HT1080 (cell line): ENCODE measurements at regions not wholly inside any gene's neighbourhood (a gene's known extent, or its start where the extent isn't known, plus 50 kb on each side); places are given as distances from the start of the nearest gene placed in this dataset.
A peak's percentile ranks its signal among the peaks of the same experiment; 100 is the strongest.

Source experiments
- DNase-seq: peaks from one replicate; pipeline ENCODE4 v3.0.0-alpha.2; 2015; ENCODE audit warnings: low read depth

- DNase-seq, result no peak
Measured at GRCh38 chr4:184879271-184879670, 53.5 kb upstream of the ACSL1 start.

GRCh38 chr4:184882276-184882675 is 56.5 kb upstream of the ACSL1 start:
- no peak for DNase-seq

- DNase-seq, result no peak
Measured at GRCh38 chr4:184883024-184883423, 57.3 kb upstream of the ACSL1 start.

- DNase-seq, result no peak
Measured at GRCh38 chr4:184884883-184885282, 59.1 kb upstream of the ACSL1 start.

GRCh38 chr4:184885602-184886001 is 59.8 kb upstream of the ACSL1 start:
- peak; percentile 56 for DNase-seq

GRCh38 chr4:184887333-184887732 is 61.6 kb upstream of the ACSL1 start:
- DNase-seq, result no peak

GRCh38 chr4:184887947-184888346 is 62.2 kb upstream of the ACSL1 start:
- no peak for DNase-seq

- no peak for DNase-seq
Measured at GRCh38 chr4:184889666-184890335, 64.0 kb upstream of the ACSL1 start.

GRCh38 chr4:184890499-184890898 is 64.7 kb upstream of the ACSL1 start:
- DNase-seq, result no peak

GRCh38 chr4:184891816-184892397 is 66.1 kb upstream of the ACSL1 start:
- DNase-seq, result no peak

- no peak for DNase-seq
Measured at GRCh38 chr4:184892999-184893398, 67.2 kb upstream of the ACSL1 start.

GRCh38 chr4:184893801-184894571 is 68.2 kb upstream of the ACSL1 start:
- DNase-seq, result no peak

- no peak for DNase-seq
Measured at GRCh38 chr4:184895012-184895695, 69.4 kb upstream of the ACSL1 start.

GRCh38 chr4:184896868-184897715 is 71.3 kb upstream of the ACSL1 start:
- DNase-seq, result no peak

GRCh38 chr4:184897895-184898294 is 72.1 kb upstream of the ACSL1 start:
- no peak for DNase-seq

GRCh38 chr4:184898793-184899192 is 73.0 kb upstream of the ACSL1 start:
- DNase-seq, result no peak

- DNase-seq, result no peak
Measured at GRCh38 chr4:184899261-184900134, 73.7 kb upstream of the ACSL1 start.

GRCh38 chr4:184900184-184900583 is 74.4 kb upstream of the ACSL1 start:
- no peak for DNase-seq

- no peak for DNase-seq
Measured at GRCh38 chr4:184902550-184902949, 76.8 kb upstream of the ACSL1 start.

GRCh38 chr4:184906480-184907097 is 80.8 kb upstream of the ACSL1 start:
- DNase-seq, result no peak
